D341Med (cell line): ENCODE measurements at regions not wholly inside any gene's neighbourhood (a gene's known extent, or its start where the extent isn't known, plus 50 kb on each side); places are given as distances from the start of the nearest gene placed in this dataset.

Source experiments
- DNase-seq: peaks from one replicate; pipeline ENCODE4 v3.0.0; 2012; ENCODE audit warnings: low spot score

GRCh38 chr10:78876449-78876848 lies 192.3 kb upstream of the ZMIZ1 start:
- DNase-seq, result no peak

- DNase-seq, result no peak
Measured at GRCh38 chr10:78879621-78880020, 189.1 kb upstream of the ZMIZ1 start.

GRCh38 chr10:78886129-78886528 lies 182.6 kb upstream of the ZMIZ1 start:
- no peak for DNase-seq

- DNase-seq, result no peak
Measured at GRCh38 chr10:78889536-78890063, 179.2 kb upstream of the ZMIZ1 start.

- no peak for DNase-seq
Measured at GRCh38 chr10:78890506-78890905, 178.3 kb upstream of the ZMIZ1 start.

GRCh38 chr10:78891741-78892140 lies 177.0 kb upstream of the ZMIZ1 start:
- DNase-seq, result no peak

- DNase-seq, result no peak
Measured at GRCh38 chr10:78892338-78893176, 176.2 kb upstream of the ZMIZ1 start.

GRCh38 chr10:78893217-78893616 lies 175.5 kb upstream of the ZMIZ1 start:
- DNase-seq, result no peak

GRCh38 chr10:78894089-78894840 lies 174.5 kb upstream of the ZMIZ1 start:
- DNase-seq, result no peak

- DNase-seq, result no peak
Measured at GRCh38 chr10:78894841-78895195, 173.9 kb upstream of the ZMIZ1 start.

- DNase-seq, result no peak
Measured at GRCh38 chr10:78895469-78895868, 173.3 kb upstream of the ZMIZ1 start.

- no peak for DNase-seq
Measured at GRCh38 chr10:78896159-78896928, 172.4 kb upstream of the ZMIZ1 start.

GRCh38 chr10:78898341-78899097 lies 170.2 kb upstream of the ZMIZ1 start:
- DNase-seq, result no peak

- DNase-seq, result no peak
Measured at GRCh38 chr10:78899098-78899754, 169.5 kb upstream of the ZMIZ1 start.

- no peak for DNase-seq
Measured at GRCh38 chr10:78899996-78900714, 168.6 kb upstream of the ZMIZ1 start.

- DNase-seq, result no peak
Measured at GRCh38 chr10:78900715-78901430, 167.9 kb upstream of the ZMIZ1 start.

- no peak for DNase-seq
Measured at GRCh38 chr10:78901694-78902093, 167.1 kb upstream of the ZMIZ1 start.

- DNase-seq, result no peak
Measured at GRCh38 chr10:78902815-78903214, 166.0 kb upstream of the ZMIZ1 start.

GRCh38 chr10:78903341-78903940 lies 165.3 kb upstream of the ZMIZ1 start:
- DNase-seq, result no peak
